HTR-8/SVneo (cell line): ENCODE measurements at regions not wholly inside any gene's neighbourhood (a gene's known extent, or its start where the extent isn't known, plus 50 kb on each side); places are given as distances from the start of the nearest gene placed in this dataset.
A peak's percentile ranks its signal among the peaks of the same experiment; 100 is the strongest.

Experiments
- DNase-seq: peaks from one replicate; pipeline ENCODE4 v3.0.0; 2011; ENCODE audit warnings: low spot score, mixed read lengths; ENCODE audit not compliant: insufficient read length
- FAIRE-seq: peaks from 2 replicates; lab custom pipeline; 2011; peaks lifted over from hg19 to GRCh38; lab: Jason Lieb, UNC

DNA sequence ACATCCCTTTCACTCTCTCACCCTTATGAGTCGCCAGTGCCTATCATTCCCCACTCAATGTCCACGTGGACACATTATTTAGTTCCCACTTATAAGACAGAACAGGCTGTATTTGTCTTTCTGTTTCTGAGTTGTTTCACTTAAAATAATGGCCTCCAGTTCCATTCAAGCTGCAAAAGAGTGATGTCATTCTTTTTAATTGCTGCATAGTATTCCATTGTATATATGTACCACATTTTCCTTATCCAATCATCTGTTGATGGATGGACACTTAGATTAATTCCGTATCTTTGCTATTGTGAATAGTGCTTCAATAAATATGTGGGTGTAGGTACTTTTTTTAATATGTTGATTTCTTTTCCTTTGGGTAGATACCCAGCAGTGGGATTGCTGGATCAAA lies 79.1 kb downstream of the ZNF365 start:
- FAIRE-seq (no peak), DNase-seq (no peak)

DNA sequence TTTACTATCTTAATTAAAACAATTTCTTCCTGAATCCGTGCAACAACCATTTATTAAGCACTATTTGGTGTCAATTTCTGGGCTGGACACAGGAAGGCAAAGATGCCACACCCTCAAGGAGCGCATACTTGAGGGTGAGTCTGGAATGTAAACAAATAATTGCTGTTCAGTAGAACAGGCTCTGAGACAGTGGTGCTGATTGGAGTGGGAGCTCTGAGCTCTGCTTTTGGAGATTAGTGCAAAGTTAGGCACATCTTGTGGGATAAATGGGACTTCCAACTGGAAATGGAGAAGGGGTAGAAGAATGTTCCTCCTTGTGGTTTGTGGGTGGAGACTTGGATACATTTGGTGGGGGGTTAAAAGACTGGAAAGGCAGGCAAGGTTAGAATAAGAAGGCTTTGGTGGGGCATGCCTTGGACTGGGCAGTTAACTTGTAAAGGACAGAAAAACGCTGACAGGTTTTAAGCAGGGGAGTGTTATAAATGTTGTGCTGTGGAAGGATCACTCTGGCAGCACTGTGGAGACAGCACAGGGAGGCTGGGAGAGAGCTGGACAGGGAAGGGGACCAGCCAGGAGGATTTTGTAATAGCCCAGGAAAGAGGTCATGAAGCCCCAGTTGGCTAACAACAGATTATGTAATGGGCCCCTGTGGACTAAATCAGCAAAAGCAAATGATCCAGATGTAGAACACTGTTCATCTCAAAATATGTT lies 80.7 kb downstream of the ZNF365 start:
- peak; percentile 28 for FAIRE-seq
- DNase-seq, result peak; percentile 41

DNA sequence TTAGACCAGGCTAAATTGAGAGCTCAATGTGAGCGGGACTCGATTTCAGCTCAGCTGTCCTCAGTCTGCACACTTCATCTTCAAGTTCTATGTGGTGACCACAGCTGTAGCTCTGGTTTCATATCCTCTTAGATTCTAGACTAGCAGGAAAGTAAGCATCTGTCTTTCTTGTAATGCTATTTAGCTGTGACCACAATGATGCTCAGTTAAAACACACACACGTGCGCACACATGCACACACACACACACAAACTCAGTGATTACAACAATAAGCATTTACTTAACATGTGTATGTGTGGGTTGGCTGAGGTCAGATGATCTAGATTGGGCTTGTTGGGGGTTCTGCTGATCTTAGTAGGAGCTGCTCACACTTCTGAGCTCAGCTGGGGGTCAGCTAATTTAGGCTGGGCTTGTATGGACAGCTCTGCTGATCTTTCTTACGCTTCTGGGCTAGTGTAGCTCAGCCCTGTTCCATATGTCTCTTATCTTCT lies 82.5 kb downstream of the ZNF365 start:
- DNase-seq (no peak), FAIRE-seq (peak; percentile 77)

DNA sequence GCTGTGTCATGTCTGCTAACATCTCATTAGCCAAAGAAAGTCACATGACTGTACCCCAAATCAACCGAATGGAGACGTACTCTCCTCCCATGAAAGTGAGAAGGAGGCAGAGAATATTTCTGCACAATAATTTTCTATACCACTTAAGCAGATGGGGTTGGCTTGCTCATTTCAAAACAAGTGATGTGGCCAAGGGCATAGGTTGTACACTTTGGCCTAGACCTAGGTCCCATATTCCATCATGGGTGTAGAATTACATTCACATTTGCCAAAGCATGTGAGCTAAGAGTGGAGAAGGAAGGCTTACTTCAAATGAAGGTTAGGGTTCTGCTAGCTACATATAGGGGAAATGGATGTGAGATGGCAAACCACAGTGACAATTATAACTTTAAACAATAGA lies 83.0 kb downstream of the ZNF365 start:
- DNase-seq (no peak), FAIRE-seq (no peak)

DNA sequence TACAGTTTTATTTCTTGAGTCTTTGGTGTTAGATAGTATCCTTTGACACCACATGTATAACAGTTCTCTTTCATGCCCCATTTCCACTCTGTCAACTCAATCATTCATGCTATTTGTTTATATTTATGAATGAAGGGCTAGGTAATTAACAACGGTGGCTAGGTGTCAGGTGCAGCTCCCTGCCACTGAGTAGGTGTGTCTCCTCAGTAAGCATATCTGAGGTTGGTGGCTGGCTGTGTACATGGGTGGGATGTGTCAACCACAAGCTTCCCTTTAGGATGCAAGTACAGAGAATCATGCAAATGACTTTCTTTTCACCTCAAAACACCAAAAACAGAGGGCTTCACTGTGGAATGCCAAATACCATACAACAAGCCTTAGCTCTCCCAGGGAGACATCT lies 83.4 kb downstream of the ZNF365 start:
- no peak for FAIRE-seq
- DNase-seq, result no peak

DNA sequence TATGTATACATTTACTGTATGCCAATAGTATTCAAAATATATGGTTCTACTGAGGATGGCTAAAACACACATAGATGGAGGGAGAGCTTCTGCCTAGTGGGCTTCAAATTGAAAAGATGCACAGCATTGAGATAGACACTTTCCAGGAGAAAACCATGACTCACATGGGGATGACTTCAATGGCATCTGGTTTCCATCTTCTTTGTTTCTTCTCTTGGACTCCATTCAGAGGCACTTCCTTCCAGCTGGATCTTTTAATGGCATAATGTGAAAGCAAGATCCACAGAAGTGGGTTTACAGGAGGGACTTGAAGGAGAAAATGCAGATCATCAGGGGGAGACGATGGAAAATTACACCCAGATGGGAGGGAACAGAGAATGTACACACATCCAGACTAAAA lies 84.9 kb downstream of the ZNF365 start:
- DNase-seq (no peak), FAIRE-seq (no peak)

DNA sequence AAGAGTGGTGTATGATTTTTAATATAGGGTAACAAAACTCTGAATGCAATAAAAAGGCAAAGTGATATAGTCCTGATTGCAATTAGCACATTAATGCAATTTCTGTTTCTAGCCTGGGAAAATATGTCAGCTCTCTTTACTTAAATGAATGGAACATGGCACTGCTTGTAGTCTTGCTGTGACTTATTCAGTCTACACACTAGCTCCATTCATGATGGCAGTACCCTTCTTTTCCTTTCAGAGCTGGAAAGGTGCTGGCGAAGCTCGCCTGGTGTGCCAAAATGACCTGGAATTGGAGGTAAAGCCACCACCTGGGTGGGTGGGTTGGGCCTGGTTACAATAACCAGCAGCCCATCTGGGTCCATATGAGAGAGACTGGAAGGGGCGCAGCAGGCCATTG lies 85.3 kb downstream of the ZNF365 start:
- no peak for FAIRE-seq
- no peak for DNase-seq

DNA sequence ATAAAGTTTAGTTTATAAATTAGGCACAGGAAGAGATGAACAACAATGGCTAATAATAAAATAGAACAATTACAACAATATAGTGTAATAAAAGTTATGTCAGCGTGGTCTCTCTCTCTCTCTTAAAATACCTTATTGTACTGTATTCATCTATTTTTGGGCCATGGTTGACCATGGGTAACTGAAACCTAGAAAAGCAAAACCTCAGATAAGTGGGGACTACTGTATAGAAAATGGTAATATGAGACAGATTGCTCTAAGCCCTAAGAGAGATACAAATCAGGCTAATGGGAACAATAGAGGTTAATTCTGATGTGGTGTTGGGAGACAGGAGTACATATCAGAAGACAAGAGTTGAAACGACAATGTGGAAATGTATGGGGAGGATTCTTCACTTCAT lies 86.2 kb downstream of the ZNF365 start:
- FAIRE-seq (no peak), DNase-seq (no peak)

DNA sequence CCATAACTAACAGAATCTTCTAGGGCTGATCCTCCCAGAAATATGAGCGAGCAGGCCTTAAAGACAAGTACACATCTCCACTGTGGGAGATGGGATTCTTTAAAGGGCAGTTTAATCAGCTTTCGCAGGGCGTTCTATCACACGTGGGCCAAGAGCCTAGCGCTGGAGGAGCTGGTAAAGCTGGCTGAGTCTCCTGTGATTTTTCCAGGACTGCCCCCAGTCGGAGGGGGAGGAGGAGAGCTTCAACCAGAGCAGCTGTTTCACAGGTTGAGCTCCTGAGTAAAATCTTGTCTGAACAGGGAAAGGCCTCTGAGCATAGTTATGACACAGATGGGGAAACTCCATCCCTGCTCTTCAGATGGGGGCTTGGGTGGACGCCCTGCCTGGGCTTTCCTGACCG lies 87.0 kb downstream of the ZNF365 start:
- DNase-seq (no peak), FAIRE-seq (no peak)

DNA sequence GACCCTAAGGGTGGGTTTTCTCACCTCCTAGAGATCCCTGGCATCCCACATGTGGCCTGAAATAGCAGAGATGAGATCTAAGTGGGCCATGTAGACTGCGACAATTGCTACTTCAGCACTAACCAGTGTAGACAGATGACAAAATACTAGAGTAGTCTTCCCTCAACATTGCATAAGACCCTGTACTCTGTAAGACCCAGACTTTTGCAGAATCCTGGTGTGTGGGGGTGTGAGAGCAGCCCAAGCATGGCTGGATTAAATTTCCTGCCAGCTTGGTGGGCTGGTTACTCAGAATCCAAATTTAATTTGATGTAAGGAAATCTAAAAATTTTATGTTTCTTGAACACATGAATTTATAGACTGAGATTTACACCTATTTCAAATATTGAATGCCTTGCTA lies 88.3 kb downstream of the ZNF365 start:
- DNase-seq, result no peak
- FAIRE-seq, result no peak

DNA sequence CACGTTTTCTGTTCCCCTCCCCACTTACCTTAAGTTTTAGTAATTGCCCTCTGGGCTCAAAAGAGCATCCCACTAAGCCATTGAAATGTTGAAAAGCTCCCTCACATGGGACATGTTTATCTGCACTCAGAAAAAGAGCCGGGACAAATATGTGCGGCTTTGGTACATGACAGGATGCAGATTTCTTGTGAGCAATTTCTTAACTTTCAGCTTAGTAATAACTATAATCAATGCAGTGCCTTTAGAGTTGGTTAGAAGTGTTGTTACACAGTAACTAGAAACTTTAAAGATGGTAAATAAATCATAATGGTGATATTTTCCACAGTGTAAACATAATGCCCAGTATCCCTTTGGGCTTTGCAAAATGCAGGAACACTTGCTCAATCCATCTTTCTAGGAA lies 89.2 kb downstream of the ZNF365 start:
- FAIRE-seq, result no peak

DNA sequence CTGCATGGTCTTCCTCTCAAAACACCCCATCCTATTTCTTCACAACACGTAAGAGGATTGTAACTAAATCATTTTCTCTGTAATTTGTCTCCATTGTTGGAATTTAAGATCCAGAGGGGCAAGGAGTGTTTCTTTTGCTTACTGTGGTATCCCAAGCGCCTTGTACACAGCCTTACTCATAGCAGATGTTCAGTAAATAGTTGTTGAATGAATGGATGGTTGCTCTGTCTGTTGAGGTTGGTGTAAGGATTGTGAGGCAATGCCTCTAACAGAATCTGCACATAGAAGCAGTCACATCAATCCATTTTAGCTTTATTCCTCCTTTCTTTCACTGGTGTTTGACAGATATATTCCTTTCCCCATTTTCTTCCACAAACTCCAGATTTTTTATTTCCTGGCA lies 90.1 kb downstream of the ZNF365 start:
- no peak for FAIRE-seq
- DNase-seq, result no peak

More for the DNA sequence above, 89.2 kb downstream of the ZNF365 start:
- no peak for DNase-seq

DNA sequence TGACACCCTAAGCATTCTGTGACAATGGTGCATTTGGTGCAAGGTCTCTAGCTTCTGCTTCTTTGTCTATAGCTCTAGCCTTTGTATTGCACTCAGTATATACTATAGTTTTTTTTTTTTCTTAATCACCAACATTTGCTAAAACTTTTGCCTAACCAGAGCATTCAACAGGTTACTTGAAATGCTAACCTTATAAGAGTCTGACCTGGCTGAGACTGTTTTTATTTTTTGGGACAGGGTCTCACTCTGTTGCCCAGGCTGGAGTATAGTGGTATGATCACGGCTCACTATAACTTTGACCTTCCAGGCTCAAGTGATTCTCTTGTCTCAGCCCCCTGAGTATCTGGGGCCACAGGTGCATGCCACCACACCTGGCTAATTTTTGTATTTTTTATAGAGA lies 92.4 kb downstream of the ZNF365 start:
- DNase-seq (no peak), FAIRE-seq (no peak)

DNA sequence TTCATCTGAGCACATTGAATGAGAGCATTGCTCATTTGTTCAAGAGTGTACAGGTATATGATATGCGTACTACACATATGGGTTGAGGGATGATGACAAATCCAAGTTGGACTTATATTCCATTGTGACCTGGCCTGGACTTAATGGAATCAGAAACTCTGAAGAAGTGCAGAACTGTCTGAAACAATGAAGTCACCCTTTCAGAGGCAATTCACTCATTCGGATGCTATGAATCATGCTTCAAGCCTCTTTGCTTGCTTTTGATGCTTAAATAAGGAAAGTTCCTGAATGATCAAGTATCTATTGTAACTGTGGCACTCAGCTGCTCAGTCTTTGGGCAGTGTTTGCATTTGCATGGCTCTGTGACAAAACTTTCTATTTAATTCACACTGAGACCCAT lies 93.4 kb downstream of the ZNF365 start:
- DNase-seq (no peak), FAIRE-seq (no peak)

DNA sequence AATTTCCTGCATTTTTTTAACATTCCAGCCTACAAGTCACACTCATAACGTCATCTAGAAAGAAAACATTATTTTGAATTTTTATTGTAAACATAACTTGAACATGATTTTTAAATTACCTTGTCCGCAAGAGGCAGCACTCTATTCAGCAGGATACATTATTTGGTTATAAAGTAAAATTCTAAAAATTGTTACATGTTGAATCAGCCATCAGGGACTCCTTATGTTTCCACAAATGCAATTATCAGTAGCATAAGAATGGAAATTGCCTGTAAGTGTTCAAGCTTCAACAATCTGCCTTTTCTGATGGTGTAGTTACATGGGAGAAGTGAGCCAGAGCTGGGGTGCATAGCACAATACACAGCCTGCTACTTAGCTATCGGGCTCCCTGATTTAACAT lies 97.5 kb downstream of the ZNF365 start:
- FAIRE-seq (no peak), DNase-seq (no peak)

DNA sequence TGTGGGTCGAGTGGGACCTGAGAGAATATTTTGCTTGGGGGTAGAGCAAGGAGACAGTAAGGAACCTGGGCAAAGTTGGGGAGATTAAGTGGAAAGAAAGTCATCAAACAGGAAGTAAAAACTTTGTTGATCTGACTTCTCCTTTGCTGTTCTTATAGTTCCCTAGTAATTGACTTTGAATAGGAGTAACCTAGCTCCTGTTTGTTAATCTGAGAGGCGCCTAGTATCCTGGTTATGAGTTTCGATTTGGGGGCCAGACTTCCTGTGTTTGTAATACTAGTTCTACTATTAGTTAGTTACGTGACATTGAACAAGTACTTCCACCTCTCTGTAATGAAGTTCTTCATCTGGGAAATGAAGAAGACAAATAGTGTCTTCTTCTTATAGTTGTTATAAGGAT lies 99.1 kb downstream of the ZNF365 start:
- FAIRE-seq, result no peak
- no peak for DNase-seq

DNA sequence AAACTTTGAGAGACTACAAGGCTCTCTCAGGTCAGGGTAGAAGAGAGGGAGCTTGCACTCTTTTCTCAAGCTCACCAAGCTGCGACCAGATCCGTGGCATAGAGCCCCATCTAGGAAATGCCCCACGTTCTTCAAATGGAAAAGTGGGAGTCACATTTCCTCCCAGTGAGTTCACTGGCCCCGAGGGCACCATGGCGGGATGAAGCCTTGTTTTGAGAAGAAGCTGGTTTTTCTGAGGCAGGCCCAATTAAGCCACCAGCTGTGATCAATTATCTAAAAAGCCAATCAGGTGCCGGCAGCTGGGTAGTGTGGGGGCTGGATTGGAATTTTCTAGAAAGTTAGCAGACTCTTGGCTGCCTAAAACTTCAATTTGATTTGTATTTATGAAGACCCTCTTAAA lies 101.4 kb downstream of the ZNF365 start:
- no peak for DNase-seq

DNA sequence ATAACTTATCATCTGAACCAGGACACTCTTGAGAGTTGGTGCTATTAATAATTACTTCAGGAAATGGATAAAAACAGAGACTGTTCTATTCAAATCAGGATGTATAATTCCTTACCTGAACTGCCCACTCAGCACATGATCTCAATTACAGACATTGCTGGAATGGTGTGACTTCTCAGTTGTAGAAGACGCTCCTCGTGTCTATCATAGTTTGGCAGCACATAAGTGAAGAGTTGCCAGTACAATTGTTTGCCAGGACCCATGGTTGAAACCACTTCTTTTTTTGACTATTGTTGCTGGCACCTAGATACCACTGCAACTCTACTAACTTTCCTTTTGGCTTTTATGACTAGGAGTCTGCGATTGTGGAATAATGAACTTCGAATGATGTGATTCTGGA lies 105.4 kb downstream of the ZNF365 start:
- FAIRE-seq (no peak), DNase-seq (no peak)

More for the DNA sequence above, 101.4 kb downstream of the ZNF365 start:
- FAIRE-seq, result no peak

DNA sequence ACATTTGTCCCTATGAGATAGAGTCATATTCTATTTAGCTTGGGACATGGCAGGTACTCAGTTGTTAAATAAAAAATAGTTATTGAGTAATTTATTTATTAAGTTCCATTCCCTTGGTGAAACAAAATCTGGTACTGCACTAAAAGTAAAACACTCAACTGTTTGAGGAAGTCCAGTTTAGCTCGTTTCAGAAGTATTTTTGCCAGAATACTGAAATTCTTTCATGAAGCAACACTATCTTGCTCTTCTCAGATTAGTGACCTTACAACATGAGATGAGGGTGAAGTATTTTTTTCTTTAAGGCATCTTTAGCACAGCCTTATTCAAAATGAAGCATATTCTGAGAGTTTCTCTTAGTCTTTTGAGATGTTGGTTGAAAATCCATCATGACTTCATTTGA lies 106.0 kb downstream of the ZNF365 start:
- DNase-seq (no peak), FAIRE-seq (no peak)

DNA sequence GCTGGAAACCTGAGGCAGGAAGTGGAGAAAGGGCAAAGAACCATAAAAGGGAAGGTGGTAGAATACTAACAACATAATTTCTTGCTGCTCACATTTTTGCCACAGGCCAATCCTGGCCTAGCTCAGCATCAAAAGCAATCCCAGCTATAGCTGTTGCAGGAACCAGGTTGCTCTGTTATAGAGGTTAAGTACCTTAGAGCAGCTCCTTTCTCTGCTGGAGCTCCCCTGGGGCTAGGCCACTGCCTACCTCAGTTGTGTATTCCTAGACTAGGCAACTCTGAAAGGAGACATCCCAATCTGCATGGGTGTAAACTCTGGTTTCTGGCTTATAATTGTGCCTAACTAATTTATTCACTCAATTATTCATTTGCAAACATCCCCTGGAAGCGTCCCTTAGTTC lies 108.4 kb downstream of the ZNF365 start:
- FAIRE-seq (no peak), DNase-seq (no peak)

DNA sequence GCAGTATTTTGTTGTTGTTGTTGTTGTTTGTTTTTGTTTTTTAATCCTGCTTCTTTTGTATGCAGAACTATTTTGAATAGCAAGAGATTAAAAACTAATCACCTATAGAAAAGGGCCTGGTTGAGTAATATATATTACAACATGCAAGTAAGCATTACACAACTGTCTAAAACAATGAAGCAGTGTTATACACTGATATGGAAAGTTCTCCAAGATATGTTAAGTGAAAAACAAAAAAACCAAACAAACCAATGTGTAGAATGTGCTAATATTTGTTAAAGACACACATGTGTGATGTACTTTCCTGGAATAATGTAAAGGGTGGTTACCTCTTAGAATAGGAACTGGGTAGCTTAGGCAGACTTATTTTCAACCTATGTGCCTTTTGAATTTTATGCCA lies 117.4 kb downstream of the ZNF365 start:
- FAIRE-seq, result no peak
- DNase-seq, result no peak
